Stomach (tissue), 4 donors: ENCODE measurements at regions not wholly inside any gene's neighbourhood (a gene's known extent, or its start where the extent isn't known, plus 50 kb on each side); places are given as distances from the start of the nearest gene placed in this dataset.

Experiments
- CTCF ChIP-seq, 7 experiments: fragments of 450-650 bp in 4 of 7; fragments of 200-600 bp in 3 of 7; sonication (generic) in 3 of 7; IDR thresholded peaks; one replicate each; pipeline ENCODE4 v1.5.1; 2016 to 2019; ENCODE audit warnings: antibody characterized with exemption in 7 of 7, control low read depth in 2 of 7, mild to moderate bottlenecking in 1 of 7
- EP300 ChIP-seq: sonication (generic); formaldehyde crosslinking; IDR thresholded peaks from one replicate; pipeline ENCODE4 v1.6.1; 2017; ENCODE audit warnings: antibody characterized with exemption
- POLR2AphosphoS5 ChIP-seq, 3 donors: sonication (generic); formaldehyde crosslinking; IDR thresholded peaks; one replicate each; pipeline ENCODE4 v1.6.1; 2016; ENCODE audit warnings: antibody characterized with exemption in 3 of 3

DNA sequence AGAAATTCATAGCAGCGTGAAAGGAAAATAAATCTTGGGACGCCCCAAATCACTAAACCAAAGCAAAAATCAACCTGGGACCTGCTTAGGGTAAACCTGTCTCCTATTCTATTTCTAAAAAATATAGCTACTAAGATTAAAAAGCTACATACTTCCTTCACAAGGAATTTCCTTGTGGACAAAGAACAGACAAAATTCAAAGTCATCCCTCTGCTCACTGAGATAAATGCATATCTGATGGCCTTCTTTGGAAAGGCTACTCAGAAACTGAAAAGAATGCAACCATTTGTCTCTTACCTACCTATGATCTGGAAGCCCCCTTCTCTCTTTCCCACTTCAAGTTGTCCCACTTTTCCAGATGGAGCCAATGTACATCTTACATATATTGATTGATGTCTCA lies 93.0 kb upstream of the CNOT2 start:
- TF ChIP-seq CTCF (IDR thresholded peaks at IDR 0.05) (no peak), POLR2AphosphoS5 (IDR thresholded peaks at IDR 0.05) (no peak), EP300 (no peak)
